Thoracic aorta (tissue), 2 donors: ENCODE measurements at regions not wholly inside any gene's neighbourhood (a gene's known extent, or its start where the extent isn't known, plus 50 kb on each side); places are given as distances from the start of the nearest gene placed in this dataset.

ENCODE experiments used
- ATAC-seq: fragments of 150-250 bp; one replicate; pipeline ENCODE4 v1.8.0; 2017; ENCODE audit warnings: low read depth; ENCODE audit not compliant: insufficient number of reproducible peaks, low FRiP score
- DNase-seq: peaks from one replicate; pipeline ENCODE4 v3.0.0-alpha.2; 2020; ENCODE audit warnings: low spot score
- H3K27ac ChIP-seq, 2 donors: fragments of 200-600 bp; sonication (generic); 1 replicate in 1 of 2; 2 replicates in 1 of 2; pipeline ENCODE4 v1.5.1; 2016; ENCODE audit warnings: mild to moderate bottlenecking in 2 of 2, moderate library complexity in 2 of 2
- H3K27me3 ChIP-seq: fragments of 200-600 bp; sonication (generic); replicated peaks from 2 replicates; pipeline ENCODE4 v1.6.0; 2016; ENCODE audit warnings: mild to moderate bottlenecking; ENCODE audit not compliant: insufficient read depth
- H3K36me3 ChIP-seq: fragments of 200-600 bp; sonication (generic); one replicate; pipeline ENCODE4 v1.5.1; 2016
- H3K4me1 ChIP-seq, 2 donors: fragments of 200-600 bp; sonication (generic); 1 replicate in 1 of 2; 2 replicates in 1 of 2; pipeline versions ENCODE4 v1.5.1 to v1.6.0; 2016; ENCODE audit warnings: low read depth in 2 of 2, mild to moderate bottlenecking in 1 of 2; ENCODE audit not compliant: control insufficient read depth in 1 of 2
- H3K4me3 ChIP-seq: fragments of 200-600 bp; sonication (generic); 2 replicates; pipeline ENCODE4 v1.5.1; 2016; ENCODE audit warnings: mild to moderate bottlenecking
- H3K9me3 ChIP-seq: fragments of 200-600 bp; sonication (generic); 2 replicates; pipeline ENCODE4 v1.5.1; 2016
- TF ChIP-seq, protein P1 (sequence below): fragments of 200-600 bp; sonication (generic); IDR thresholded peaks from one replicate; pipeline ENCODE4 v1.5.1; 2019; ENCODE audit warnings: antibody characterized with exemption

DNA sequence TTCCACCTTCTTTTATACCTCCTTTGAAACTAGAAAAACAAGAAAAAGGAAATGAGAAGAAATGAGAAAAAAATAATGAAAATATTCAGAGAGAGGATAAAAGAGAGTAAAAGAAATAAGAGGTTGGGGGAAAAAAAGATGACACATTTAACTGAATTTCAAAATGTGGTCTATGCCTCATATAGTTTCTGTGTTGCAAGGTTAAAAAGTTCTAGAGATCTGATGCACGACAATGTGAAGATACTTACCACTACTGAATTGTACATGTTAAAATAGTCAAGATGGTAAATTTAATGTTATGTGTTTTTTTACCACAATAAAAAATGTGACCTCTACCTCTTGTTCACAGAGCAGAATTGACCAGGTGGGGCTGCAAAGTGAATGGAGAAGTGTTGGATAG lies 314.8 kb upstream of the OR4E1 start:
- no peaks in the 10 kb centered on the region for H3K27me3 ChIP-seq
- H3K4me1 ChIP-seq = no peaks in the 10 kb centered on the region
- ATAC-seq (no peak), DNase-seq (no peak)
- H3K4me3 ChIP-seq = no peak overlapping the region
- no peaks in the 10 kb centered on the region for H3K9me3 ChIP-seq
- TF ChIP-seq, protein P1, sequence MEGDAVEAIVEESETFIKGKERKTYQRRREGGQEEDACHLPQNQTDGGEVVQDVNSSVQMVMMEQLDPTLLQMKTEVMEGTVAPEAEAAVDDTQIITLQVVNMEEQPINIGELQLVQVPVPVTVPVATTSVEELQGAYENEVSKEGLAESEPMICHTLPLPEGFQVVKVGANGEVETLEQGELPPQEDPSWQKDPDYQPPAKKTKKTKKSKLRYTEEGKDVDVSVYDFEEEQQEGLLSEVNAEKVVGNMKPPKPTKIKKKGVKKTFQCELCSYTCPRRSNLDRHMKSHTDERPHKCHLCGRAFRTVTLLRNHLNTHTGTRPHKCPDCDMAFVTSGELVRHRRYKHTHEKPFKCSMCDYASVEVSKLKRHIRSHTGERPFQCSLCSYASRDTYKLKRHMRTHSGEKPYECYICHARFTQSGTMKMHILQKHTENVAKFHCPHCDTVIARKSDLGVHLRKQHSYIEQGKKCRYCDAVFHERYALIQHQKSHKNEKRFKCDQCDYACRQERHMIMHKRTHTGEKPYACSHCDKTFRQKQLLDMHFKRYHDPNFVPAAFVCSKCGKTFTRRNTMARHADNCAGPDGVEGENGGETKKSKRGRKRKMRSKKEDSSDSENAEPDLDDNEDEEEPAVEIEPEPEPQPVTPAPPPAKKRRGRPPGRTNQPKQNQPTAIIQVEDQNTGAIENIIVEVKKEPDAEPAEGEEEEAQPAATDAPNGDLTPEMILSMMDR = no peak
- H3K36me3 ChIP-seq = no peaks in the 10 kb centered on the region
- no peak overlapping the region for H3K27ac ChIP-seq

DNA sequence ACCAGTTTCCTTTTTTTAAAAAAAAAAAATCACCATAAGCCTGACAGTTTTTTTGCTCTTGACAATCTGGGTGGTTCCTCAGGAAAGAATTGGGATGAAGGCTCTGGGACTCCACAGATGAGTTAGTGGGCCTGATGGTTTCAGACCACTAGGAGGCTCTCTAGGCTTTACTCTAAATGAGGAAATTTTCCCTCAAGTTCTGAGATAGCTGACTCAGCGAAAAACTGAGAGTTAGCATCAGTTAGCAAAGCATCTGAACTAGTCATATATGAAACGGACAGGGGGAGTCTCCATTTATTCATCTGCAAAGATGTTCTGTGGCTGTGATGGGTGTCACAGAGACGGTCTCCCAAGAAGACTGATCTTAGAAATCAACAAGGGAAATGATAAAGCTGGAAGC lies 314.3 kb upstream of the OR4E1 start:
- TF ChIP-seq, protein P1 = no peak
- ATAC-seq = no peak
- H3K9me3 ChIP-seq = no peaks in the 10 kb centered on the region
- no peaks in the 10 kb centered on the region for H3K36me3 ChIP-seq
- DNase-seq = no peak
- H3K27ac ChIP-seq = no peak overlapping the region
- no peaks in the 10 kb centered on the region for H3K4me1 ChIP-seq
- H3K4me3 ChIP-seq = no peak overlapping the region
- H3K27me3 ChIP-seq = no peaks in the 10 kb centered on the region

DNA sequence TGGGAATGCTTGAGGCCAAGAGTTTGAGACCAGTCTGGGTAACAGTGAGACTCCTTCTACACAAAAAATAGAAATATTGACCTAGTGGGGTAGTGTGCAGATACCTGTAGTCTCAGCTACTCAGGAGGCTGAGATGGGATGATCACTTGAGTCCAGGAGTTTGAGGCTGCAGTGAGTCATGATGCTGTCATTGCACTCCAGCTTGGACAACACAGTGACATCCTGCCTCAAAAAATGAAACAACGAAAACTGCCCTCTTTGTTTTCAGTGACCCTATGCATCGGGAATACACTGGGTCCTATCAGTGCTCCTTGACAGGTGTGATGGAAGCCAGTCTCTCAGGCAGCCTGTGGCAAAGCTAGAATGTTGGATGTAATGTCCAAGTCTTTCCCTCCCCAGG lies 311.5 kb upstream of the OR4E1 start:
- no peak for DNase-seq
- no peaks in the 10 kb centered on the region for H3K36me3 ChIP-seq
- TF ChIP-seq, protein P1 = no peak
- no peaks in the 10 kb centered on the region for H3K9me3 ChIP-seq
- no peak for ATAC-seq
- H3K4me1 ChIP-seq = no peaks in the 10 kb centered on the region
- no peak overlapping the region for H3K4me3 ChIP-seq
- H3K27ac ChIP-seq = no peak overlapping the region
- no peaks in the 10 kb centered on the region for H3K27me3 ChIP-seq

DNA sequence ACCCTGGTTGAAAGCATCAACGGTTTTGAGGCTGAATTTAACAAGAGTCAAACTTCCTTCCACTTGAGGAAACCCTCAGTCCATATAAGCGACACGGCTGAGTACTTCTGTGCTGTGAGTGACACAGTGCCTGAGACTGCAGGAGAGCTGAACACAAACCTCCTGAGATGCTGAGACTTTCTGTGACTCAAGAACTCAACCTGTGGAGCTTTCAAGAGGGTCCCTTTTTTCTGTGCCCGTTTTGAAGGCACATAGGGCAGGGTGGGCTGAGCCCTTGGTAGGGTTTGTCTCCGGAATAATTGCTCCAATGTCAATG lies 305.3 kb upstream of the OR4E1 start:
- H3K9me3 ChIP-seq = no peaks in the 10 kb centered on the region
- no peak overlapping the region for H3K4me3 ChIP-seq
- H3K36me3 ChIP-seq = no peaks in the 10 kb centered on the region
- TF ChIP-seq, protein P1 = no peak
- no peaks in the 10 kb centered on the region for H3K27me3 ChIP-seq
- ATAC-seq (no peak), DNase-seq (no peak)
- no peaks in the 10 kb centered on the region for H3K4me1 ChIP-seq
- no peak overlapping the region for H3K27ac ChIP-seq

DNA sequence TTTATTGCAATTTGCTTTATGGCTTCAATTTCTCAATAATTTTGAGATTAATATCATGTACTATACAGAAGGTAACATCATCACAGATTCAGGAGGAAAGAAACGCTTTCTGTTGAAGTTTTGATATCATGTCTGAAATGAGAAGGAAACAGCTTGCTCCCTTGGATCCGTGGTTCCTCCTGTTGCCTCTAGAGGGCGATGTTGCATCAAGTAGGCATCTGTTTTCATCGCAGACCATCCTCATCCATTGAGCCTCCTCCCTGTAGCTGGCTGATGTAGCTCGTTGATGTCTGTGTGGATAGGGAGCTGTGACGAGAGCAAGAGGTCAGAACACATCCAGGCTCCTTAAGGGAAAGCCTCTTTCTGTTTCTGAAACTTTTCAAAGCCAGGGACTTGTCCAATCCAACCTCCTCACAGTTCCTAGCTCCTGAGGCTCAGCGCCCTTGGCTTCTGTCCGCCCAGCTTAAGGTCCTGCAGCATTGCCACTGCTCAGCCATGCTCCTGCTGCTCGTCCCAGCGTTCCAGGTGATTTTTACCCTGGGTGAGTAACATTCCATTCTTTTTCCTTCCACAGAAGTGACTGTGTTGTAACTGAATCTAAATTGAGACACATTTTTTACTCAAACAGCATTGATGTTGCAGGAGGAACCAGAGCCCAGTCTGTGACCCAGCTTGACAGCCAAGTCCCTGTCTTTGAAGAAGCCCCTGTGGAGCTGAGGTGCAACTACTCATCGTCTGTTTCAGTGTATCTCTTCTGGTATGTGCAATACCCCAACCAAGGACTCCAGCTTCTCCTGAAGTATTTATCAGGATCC lies 304.8 kb upstream of the OR4E1 start:
- DNase-seq (no peak), ATAC-seq (peak; percentile 20)
- H3K27me3 ChIP-seq = no peaks in the 10 kb centered on the region
- no peak overlapping the region for H3K27ac ChIP-seq
- TF ChIP-seq, protein P1 = peak; percentile 23
- H3K4me3 ChIP-seq = no peak overlapping the region
- H3K4me1 ChIP-seq = no peaks in the 10 kb centered on the region
- no peaks in the 10 kb centered on the region for H3K36me3 ChIP-seq
- no peaks in the 10 kb centered on the region for H3K9me3 ChIP-seq
